Kidney epithelial cell (primary cell): ENCODE measurements at regions not wholly inside any gene's neighbourhood (a gene's known extent, or its start where the extent isn't known, plus 50 kb on each side); places are given as distances from the start of the nearest gene placed in this dataset.
"Not testable (repeated sequence)": the region's sequence is repeated elsewhere in the genome, so short reads cannot be mapped to it uniquely, and the experiment has no call there.

Experiments
- DNase-seq: peaks from one replicate; pipeline ENCODE4 v3.0.0-alpha.2; 2010; ENCODE audit warnings: low read depth
- H3K27me3 ChIP-seq: 2 replicates; pipeline ENCODE4 v1.6.0; 2011; ENCODE audit warnings: low read length; ENCODE audit not compliant: control insufficient read depth, insufficient read depth
- H3K36me3 ChIP-seq: 2 replicates; pipeline ENCODE4 v1.5.1; 2011; ENCODE audit warnings: low read length; ENCODE audit not compliant: control insufficient read depth, insufficient read depth
- H3K4me3 ChIP-seq: 2 replicates; pipeline ENCODE4 v1.5.1; 2011; ENCODE audit warnings: low read depth, mild to moderate bottlenecking, control low read depth, low read length
- TF ChIP-seq, protein P1 (sequence below): IDR thresholded peaks from 2 replicates; pipeline ENCODE4 v1.5.1; 2011; ENCODE audit warnings: mild to moderate bottlenecking, moderate library complexity, low read length, control low read depth, inconsistent platforms; ENCODE audit not compliant: insufficient read depth, poor library complexity, severe bottlenecking

- DNase-seq, result no peak
- H3K27me3 ChIP-seq, result no peaks in the 10 kb centered on the region
- TF ChIP-seq, protein P1, sequence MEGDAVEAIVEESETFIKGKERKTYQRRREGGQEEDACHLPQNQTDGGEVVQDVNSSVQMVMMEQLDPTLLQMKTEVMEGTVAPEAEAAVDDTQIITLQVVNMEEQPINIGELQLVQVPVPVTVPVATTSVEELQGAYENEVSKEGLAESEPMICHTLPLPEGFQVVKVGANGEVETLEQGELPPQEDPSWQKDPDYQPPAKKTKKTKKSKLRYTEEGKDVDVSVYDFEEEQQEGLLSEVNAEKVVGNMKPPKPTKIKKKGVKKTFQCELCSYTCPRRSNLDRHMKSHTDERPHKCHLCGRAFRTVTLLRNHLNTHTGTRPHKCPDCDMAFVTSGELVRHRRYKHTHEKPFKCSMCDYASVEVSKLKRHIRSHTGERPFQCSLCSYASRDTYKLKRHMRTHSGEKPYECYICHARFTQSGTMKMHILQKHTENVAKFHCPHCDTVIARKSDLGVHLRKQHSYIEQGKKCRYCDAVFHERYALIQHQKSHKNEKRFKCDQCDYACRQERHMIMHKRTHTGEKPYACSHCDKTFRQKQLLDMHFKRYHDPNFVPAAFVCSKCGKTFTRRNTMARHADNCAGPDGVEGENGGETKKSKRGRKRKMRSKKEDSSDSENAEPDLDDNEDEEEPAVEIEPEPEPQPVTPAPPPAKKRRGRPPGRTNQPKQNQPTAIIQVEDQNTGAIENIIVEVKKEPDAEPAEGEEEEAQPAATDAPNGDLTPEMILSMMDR, result no peak
- no peak overlapping the region for H3K4me3 ChIP-seq
- H3K36me3 ChIP-seq, result no peaks in the 10 kb centered on the region
Observed at GRCh38 chr1:194889310-194889709, 1702.9 kb upstream of the B3GALT2 start.

DNA sequence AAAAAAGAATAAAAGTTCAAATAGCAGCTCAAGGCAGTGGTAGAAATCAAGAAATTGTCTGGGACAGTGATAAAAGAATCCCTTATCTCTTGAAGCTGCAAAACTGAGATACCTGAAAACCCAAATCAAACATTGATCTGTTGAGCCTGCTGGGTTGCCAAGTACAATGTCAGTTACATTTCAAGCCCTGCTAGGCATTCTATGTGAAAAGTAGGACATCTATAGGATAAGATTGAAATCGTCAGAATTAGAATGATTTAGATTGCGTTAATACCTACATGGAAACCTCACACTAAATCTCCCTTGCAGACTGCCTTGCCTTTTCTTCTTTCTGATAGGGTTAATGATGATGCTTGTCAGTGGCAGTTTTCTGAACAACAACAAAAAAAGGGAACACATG lies 1684.4 kb upstream of the B3GALT2 start:
- Histone ChIP-seq H3K36me3 (no peaks in the 10 kb centered on the region), H3K4me3 (no peak overlapping the region), H3K27me3 (no peaks in the 10 kb centered on the region)
- DNase-seq, result no peak
- TF ChIP-seq, protein P1, result no peak

GRCh38 chr1:194866153-194866552 lies 1679.7 kb upstream of the B3GALT2 start:
- TF ChIP-seq, protein P1, result no peak
- Histone ChIP-seq H3K36me3 (no peaks in the 10 kb centered on the region), H3K4me3 (no peak overlapping the region), H3K27me3 (no peaks in the 10 kb centered on the region)
- no peak for DNase-seq

DNA sequence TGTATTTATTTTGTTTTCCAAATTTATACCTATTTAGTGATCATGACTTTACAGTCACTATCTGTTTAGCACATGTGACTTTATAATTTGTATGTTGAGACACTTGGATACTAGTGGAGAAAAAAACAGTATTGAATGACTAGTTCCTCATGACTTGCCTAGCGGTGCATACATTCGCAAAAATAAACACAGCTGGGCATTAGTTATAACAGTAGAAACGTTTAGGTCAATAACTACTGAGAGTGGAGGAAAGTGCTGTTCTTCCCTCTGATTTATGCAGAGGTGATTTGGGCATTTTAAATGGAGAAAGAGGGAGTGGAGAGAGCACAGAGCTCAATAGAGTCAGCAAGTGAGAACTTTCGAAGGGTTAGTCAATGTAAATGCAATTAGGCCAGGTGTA lies 1679.0 kb upstream of the B3GALT2 start:
- no peak overlapping the region for H3K4me3 ChIP-seq
- no peak for DNase-seq
- TF ChIP-seq, protein P1, result no peak
- H3K36me3 ChIP-seq, result no peaks in the 10 kb centered on the region
- no peaks in the 10 kb centered on the region for H3K27me3 ChIP-seq

GRCh38 chr1:194862129-194862528 lies 1675.7 kb upstream of the B3GALT2 start:
- Histone ChIP-seq H3K4me3 (no peak overlapping the region), H3K36me3 (no peaks in the 10 kb centered on the region), H3K27me3 (no peaks in the 10 kb centered on the region)
- no peak for DNase-seq
- TF ChIP-seq, protein P1, result no peak

- no peaks in the 10 kb centered on the region for H3K36me3 ChIP-seq
- DNase-seq, result no peak
- no peak overlapping the region for H3K4me3 ChIP-seq
- TF ChIP-seq, protein P1, result no peak
- H3K27me3 ChIP-seq, result no peaks in the 10 kb centered on the region
Observed at GRCh38 chr1:194860248-194861201, 1674.1 kb upstream of the B3GALT2 start.

GRCh38 chr1:194859481-194860154 lies 1673.2 kb upstream of the B3GALT2 start:
- not testable (repeated sequence) for H3K4me3 ChIP-seq, H3K27me3 ChIP-seq, H3K36me3 ChIP-seq, DNase-seq

DNA sequence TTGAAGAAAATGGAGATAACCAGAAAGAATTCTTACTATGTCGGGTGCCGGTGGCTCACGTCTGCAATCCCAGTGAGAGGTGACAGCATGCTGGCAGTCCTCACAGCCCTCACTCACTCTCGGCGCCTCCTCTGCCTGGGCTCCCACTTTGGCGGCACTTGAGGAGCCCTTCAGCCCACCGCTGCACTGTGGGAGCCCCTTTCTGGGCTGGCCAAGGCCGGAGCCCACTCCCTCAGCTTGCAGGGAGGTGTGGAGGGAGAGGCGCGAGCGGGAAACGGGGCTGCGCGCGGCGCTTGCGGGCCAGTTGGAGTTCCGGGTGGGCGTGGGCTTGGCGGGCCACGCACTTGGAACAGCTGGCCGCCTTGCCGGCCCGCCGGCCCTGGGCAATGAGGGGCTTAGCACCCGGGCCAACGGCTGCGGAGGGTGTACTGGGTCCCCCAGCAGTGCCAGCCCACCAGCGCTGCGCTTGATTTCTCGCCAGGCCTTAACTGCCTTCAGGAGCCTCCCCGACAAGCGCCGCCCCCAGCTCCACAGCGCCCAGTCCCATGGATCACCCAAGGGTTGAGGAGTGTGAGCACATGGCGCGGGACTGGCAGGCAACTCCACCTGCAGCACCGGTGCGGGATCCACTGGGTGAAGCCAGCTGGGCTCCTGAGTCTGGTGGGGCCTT lies 1672.5 kb upstream of the B3GALT2 start:
- not testable (repeated sequence) for H3K36me3 ChIP-seq, H3K4me3 ChIP-seq, DNase-seq, H3K27me3 ChIP-seq
